ENCODE measurements at regions not wholly inside any gene's neighbourhood (a gene's known extent, or its start where the extent isn't known, plus 50 kb on each side); places are given as distances from the start of the nearest gene placed in this dataset.

DNA sequence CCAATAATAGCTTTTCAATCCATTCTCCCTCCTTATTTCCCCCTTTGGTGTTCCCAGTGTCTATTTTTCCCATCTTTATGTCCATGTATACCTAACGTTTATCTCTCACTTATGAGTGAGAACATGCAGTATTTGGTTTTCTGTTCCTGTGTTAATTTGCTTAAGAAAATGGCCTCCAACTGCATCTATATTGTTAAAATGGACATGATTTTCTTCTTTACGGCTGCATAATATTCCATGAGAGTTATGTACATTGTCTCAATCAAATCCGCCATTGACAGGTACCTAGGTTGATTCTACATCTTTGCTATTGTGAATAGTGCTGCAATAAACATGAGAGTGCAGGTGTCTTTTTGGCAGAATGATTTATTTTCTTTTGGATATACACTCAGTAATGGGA, 126.7 kb downstream of the CTH start:
- no TSS peak for BruUV-seq (replicated peaks)
- intact Hi-C loops (cut with micrococcal nuclease; ENCODE audit: unreplicated experiment), result no loop called here
- Histone ChIP-seq H3K79me2 (ENCODE audit: control insufficient read depth, insufficient read depth, low read length) (no peaks in the 10 kb centered on the region), H4K20me1 (ENCODE audit: control insufficient read depth, insufficient read depth) (no peaks in the 10 kb centered on the region), H2AFZ (ENCODE audit: control insufficient read depth, low read depth, low read length) (no peak overlapping the region), H3K9me3 (replicated peaks; ENCODE audit: control insufficient read depth, insufficient read depth, low read length) (no peaks in the 10 kb centered on the region), H3K27ac (ENCODE audit: control insufficient read depth, insufficient read depth) (no peak overlapping the region), H3K27me3 (replicated peaks in 1 of 2; ENCODE audit: control insufficient read depth in 2 of 2, insufficient read depth in 2 of 2, low read length in 1 of 2) (no peaks in the 10 kb centered on the region), H3K4me1 (ENCODE audit: control insufficient read depth, insufficient read depth, low read length) (no peaks in the 10 kb centered on the region), H3K4me3 (no peak overlapping the region), H3K4me2 (ENCODE audit: control insufficient read depth, insufficient read depth) (no peak overlapping the region), H3K9ac (ENCODE audit: control insufficient read depth, insufficient read depth, low read length) (no peak overlapping the region), H3K36me3 (ENCODE audit: control insufficient read depth in 2 of 2, insufficient read depth in 2 of 2, low read length in 1 of 2) (no peaks in the 10 kb centered on the region)
- DNase-seq (ENCODE audit: low read depth, low spot score) (no peak), FAIRE-seq (no peak), ATAC-seq (no peak)
- WGBS (ENCODE audit: insufficient coverage, insufficient replicate concordance, low lambda C conversion rate, missing lambda C conversion rate), result 14% methylated on average over 3 of the region's 3 CpGs
- ChIA-PET RAD21 (ENCODE audit: unreplicated experiment) (no interaction called here), CTCF (interaction anchor here (1.0 to 1.6 kb wide), 2 partner anchors 8 to 11 kb away, joined by 3 to 6 read pairs; no protein-coding TSS in a partner anchor), POLR2A (no interaction called here), SMC1A (ENCODE audit: uncharacterized antibody, unreplicated experiment) (interaction anchor here (0.7 kb wide), 1 partner anchor 32 kb away, joined by 3 read pairs; no protein-coding TSS in a partner anchor)
- TF ChIP-seq DPF2 (IDR thresholded peaks at IDR 0.05), result no peak
- no peak for TF ChIP-seq CBX5 (IDR thresholded peaks at IDR 0.05; ENCODE audit: low read depth)
- in situ Hi-C loops (cut with MboI), result no loop called here

DNA sequence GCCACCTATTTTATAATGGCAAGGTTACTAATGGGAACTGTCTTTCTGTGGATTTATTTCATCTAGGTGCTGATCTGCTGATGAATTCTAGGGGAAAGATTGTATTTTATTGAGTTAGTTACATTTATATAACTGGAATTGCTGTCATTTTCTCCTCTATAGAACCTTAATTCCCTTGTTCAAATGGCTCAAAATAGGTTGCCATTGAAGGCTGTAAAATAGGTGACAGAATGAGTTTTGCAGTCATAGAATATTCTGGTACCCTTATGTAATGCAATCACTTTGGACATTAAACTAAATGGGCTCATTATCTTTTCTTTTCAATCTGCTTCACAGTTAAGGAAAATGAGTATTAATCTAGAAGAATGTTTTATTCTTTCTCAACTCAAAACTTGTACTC, 131.0 kb downstream of the CTH start:
- no peak for FAIRE-seq
- DNase-seq (ENCODE audit: low read depth, low spot score), result no peak
- ChIA-PET SMC1A (ENCODE audit: uncharacterized antibody, unreplicated experiment) (no interaction called here), RAD21 (ENCODE audit: unreplicated experiment) (no interaction called here), CTCF (no interaction called here), POLR2A (no interaction called here)
- no peaks in the 10 kb centered on the region for H3K4me1 ChIP-seq (ENCODE audit: control insufficient read depth, insufficient read depth, low read length)
- no peak overlapping the region for H3K27ac ChIP-seq (ENCODE audit: control insufficient read depth, insufficient read depth)
- no peak overlapping the region for H3K9ac ChIP-seq (ENCODE audit: control insufficient read depth, insufficient read depth, low read length)
- in situ Hi-C loops (cut with MboI), result no loop called here
- no peak for ATAC-seq
- no peaks in the 10 kb centered on the region for H3K36me3 ChIP-seq (ENCODE audit: control insufficient read depth in 2 of 2, insufficient read depth in 2 of 2, low read length in 1 of 2)
- no peak overlapping the region for H3K4me3 ChIP-seq
- intact Hi-C loops (cut with micrococcal nuclease; ENCODE audit: unreplicated experiment), result no loop called here
- no peaks in the 10 kb centered on the region for H3K79me2 ChIP-seq (ENCODE audit: control insufficient read depth, insufficient read depth, low read length)
- no peak overlapping the region for H3K4me2 ChIP-seq (ENCODE audit: control insufficient read depth, insufficient read depth)
- no peaks in the 10 kb centered on the region for H4K20me1 ChIP-seq (ENCODE audit: control insufficient read depth, insufficient read depth)
- no peak overlapping the region for H2AFZ ChIP-seq (ENCODE audit: control insufficient read depth, low read depth, low read length)
- H3K9me3 ChIP-seq (replicated peaks; ENCODE audit: control insufficient read depth, insufficient read depth, low read length), result no peaks in the 10 kb centered on the region
- no peaks in the 10 kb centered on the region for H3K27me3 ChIP-seq (replicated peaks in 1 of 2; ENCODE audit: control insufficient read depth in 2 of 2, insufficient read depth in 2 of 2, low read length in 1 of 2)
- BruUV-seq (replicated peaks), result no TSS peak
- TF ChIP-seq SIX5 (IDR thresholded peaks at IDR 0.05; ENCODE audit: low read depth, low read length, severe bottlenecking), result no peak
- TF ChIP-seq, protein P1, sequence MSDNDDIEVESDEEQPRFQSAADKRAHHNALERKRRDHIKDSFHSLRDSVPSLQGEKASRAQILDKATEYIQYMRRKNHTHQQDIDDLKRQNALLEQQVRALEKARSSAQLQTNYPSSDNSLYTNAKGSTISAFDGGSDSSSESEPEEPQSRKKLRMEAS (IDR thresholded peaks at IDR 0.05; ENCODE audit: low read depth, low read length), result no peak
- TF ChIP-seq, protein P2, sequence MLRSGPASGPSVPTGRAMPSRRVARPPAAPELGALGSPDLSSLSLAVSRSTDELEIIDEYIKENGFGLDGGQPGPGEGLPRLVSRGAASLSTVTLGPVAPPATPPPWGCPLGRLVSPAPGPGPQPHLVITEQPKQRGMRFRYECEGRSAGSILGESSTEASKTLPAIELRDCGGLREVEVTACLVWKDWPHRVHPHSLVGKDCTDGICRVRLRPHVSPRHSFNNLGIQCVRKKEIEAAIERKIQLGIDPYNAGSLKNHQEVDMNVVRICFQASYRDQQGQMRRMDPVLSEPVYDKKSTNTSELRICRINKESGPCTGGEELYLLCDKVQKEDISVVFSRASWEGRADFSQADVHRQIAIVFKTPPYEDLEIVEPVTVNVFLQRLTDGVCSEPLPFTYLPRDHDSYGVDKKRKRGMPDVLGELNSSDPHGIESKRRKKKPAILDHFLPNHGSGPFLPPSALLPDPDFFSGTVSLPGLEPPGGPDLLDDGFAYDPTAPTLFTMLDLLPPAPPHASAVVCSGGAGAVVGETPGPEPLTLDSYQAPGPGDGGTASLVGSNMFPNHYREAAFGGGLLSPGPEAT (IDR thresholded peaks at IDR 0.05; ENCODE audit: low read depth), result no peak
- TF ChIP-seq ZNF24 (IDR thresholded peaks at IDR 0.05), result no peak
- TF ChIP-seq, protein P3, sequence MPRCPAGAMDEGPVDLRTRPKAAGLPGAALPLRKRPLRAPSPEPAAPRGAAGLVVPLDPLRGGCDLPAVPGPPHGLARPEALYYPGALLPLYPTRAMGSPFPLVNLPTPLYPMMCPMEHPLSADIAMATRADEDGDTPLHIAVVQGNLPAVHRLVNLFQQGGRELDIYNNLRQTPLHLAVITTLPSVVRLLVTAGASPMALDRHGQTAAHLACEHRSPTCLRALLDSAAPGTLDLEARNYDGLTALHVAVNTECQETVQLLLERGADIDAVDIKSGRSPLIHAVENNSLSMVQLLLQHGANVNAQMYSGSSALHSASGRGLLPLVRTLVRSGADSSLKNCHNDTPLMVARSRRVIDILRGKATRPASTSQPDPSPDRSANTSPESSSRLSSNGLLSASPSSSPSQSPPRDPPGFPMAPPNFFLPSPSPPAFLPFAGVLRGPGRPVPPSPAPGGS (IDR thresholded peaks at IDR 0.05; ENCODE audit: borderline replicate concordance, insufficient read depth, low read depth, low read length, poor library complexity, severe bottlenecking), result no peak
- TF ChIP-seq DPF2 (IDR thresholded peaks at IDR 0.05), result no peak
- no peak for TF ChIP-seq POLR2AphosphoS2 (IDR thresholded peaks at IDR 0.05; ENCODE audit: low read depth, low read length)
- no peak for TF ChIP-seq FOXK2 (IDR thresholded peaks at IDR 0.05)
- TF ChIP-seq MEF2B (IDR thresholded peaks at IDR 0.05; ENCODE audit: partially characterized antibody, poor library complexity, severe bottlenecking), result no peak
- TF ChIP-seq, protein P4, sequence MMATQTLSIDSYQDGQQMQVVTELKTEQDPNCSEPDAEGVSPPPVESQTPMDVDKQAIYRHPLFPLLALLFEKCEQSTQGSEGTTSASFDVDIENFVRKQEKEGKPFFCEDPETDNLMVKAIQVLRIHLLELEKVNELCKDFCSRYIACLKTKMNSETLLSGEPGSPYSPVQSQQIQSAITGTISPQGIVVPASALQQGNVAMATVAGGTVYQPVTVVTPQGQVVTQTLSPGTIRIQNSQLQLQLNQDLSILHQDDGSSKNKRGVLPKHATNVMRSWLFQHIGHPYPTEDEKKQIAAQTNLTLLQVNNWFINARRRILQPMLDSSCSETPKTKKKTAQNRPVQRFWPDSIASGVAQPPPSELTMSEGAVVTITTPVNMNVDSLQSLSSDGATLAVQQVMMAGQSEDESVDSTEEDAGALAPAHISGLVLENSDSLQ (IDR thresholded peaks at IDR 0.05), result no peak
- TF ChIP-seq, protein P5, sequence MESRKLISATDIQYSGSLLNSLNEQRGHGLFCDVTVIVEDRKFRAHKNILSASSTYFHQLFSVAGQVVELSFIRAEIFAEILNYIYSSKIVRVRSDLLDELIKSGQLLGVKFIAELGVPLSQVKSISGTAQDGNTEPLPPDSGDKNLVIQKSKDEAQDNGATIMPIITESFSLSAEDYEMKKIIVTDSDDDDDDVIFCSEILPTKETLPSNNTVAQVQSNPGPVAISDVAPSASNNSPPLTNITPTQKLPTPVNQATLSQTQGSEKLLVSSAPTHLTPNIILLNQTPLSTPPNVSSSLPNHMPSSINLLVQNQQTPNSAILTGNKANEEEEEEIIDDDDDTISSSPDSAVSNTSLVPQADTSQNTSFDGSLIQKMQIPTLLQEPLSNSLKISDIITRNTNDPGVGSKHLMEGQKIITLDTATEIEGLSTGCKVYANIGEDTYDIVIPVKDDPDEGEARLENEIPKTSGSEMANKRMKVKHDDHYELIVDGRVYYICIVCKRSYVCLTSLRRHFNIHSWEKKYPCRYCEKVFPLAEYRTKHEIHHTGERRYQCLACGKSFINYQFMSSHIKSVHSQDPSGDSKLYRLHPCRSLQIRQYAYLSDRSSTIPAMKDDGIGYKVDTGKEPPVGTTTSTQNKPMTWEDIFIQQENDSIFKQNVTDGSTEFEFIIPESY (IDR thresholded peaks at IDR 0.05), result no peak

Data from GM12878 (cell line).